ENCODE measurements at regions not wholly inside any gene's neighbourhood (a gene's known extent, or its start where the extent isn't known, plus 50 kb on each side); places are given as distances from the start of the nearest gene placed in this dataset.

DNA sequence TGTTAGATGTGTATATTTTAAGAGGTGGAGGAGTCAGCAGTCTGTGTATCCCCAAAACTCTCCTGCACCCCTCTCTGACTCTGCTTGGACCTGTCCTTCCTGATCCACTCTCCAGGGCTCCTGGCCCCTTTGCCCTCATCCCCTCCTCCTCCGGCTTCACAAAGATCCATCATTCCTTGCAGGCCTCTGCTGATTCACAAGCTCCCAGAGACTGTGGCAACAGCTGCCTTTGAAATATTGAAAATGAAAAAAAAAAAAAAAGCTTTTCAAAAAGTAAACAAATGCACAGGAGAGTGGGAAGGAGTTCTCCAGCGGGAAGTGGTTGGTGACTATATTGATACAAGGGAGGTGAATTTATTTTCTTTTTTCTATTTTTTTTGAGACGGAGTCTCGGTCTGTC is 330.2 kb upstream of the SULF2 start:
- Mint-ChIP-seq H3K9me3 (peaks cover 0 to 6% (median 0%) of the 10 kb centered on the region in 7 donors), H3K4me3 (no peak overlapping the region), H3K27me3 (ENCODE audit: low read depth in 3 of 3) (peaks cover 2 to 15% (median 15%) of the 10 kb centered on the region in 3 donors), H3K27ac (no peak overlapping the region), H3K4me1 (peaks cover 8% of the 10 kb centered on the region), H3K36me3 (no peaks in the 10 kb centered on the region)
- Histone ChIP-seq H3K27ac (ENCODE audit: low read depth in 1 of 2, low read length in 2 of 2) (no peak overlapping the region), H4K20me1 (ENCODE audit: insufficient read depth, low read length) (no peaks in the 10 kb centered on the region), H3K4me2 (replicated peaks; ENCODE audit: extremely low read depth, low read length, poor library complexity, severe bottlenecking) (no peak overlapping the region), H3K4me3 (replicated peaks in 1 of 3; ENCODE audit: low read depth in 2 of 3, low read length in 3 of 3) (no peak overlapping the region), H2AFZ (ENCODE audit: insufficient read depth, low read depth, low read length, poor library complexity, severe bottlenecking) (no peak overlapping the region), H3K9me3 (replicated peaks in 1 of 2; ENCODE audit: control insufficient read depth in 1 of 2, insufficient read depth in 1 of 2, low read length in 2 of 2) (no peaks in the 10 kb centered on the region), H3K79me2 (ENCODE audit: insufficient read depth, low read length) (no peaks in the 10 kb centered on the region), H3K9ac (ENCODE audit: insufficient read depth, low read length, poor library complexity, severe bottlenecking) (no peak overlapping the region), H3K36me3 (replicated peaks in 1 of 2; ENCODE audit: control insufficient read depth in 1 of 2, insufficient read depth in 2 of 2, low read length in 2 of 2) (no peaks in the 10 kb centered on the region), H3K4me1 (ENCODE audit: control insufficient read depth in 1 of 2, insufficient read depth in 2 of 2, low read length in 2 of 2) (peaks cover 0 to 4% of the 10 kb centered on the region in 2 donors), H3K27me3 (ENCODE audit: control insufficient read depth in 2 of 2, insufficient read depth in 2 of 2, low read length in 2 of 2) (peaks cover 2 to 3% of the 10 kb centered on the region in 2 donors)
- WGBS (ENCODE audit: insufficient coverage), result no CpG with 5 or more reads among the region's 4 CpGs
- TF ChIP-seq, protein P1, sequence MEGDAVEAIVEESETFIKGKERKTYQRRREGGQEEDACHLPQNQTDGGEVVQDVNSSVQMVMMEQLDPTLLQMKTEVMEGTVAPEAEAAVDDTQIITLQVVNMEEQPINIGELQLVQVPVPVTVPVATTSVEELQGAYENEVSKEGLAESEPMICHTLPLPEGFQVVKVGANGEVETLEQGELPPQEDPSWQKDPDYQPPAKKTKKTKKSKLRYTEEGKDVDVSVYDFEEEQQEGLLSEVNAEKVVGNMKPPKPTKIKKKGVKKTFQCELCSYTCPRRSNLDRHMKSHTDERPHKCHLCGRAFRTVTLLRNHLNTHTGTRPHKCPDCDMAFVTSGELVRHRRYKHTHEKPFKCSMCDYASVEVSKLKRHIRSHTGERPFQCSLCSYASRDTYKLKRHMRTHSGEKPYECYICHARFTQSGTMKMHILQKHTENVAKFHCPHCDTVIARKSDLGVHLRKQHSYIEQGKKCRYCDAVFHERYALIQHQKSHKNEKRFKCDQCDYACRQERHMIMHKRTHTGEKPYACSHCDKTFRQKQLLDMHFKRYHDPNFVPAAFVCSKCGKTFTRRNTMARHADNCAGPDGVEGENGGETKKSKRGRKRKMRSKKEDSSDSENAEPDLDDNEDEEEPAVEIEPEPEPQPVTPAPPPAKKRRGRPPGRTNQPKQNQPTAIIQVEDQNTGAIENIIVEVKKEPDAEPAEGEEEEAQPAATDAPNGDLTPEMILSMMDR (IDR thresholded peaks at IDR 0.05), result no peak
- intact Hi-C loops (cut with micrococcal nuclease), result no loop called here
- DNase-seq, result no peak

GRCh38 chr20:48107560-48107959 is 322.3 kb upstream of the SULF2 start:
- Histone ChIP-seq H3K27ac (ENCODE audit: low read depth in 1 of 2, low read length in 2 of 2) (no peak overlapping the region), H3K4me2 (replicated peaks; ENCODE audit: extremely low read depth, low read length, poor library complexity, severe bottlenecking) (no peak overlapping the region), H3K27me3 (ENCODE audit: control insufficient read depth in 2 of 2, insufficient read depth in 2 of 2, low read length in 2 of 2) (peaks cover 2 to 3% of the 10 kb centered on the region in 2 donors), H3K4me1 (ENCODE audit: control insufficient read depth in 1 of 2, insufficient read depth in 2 of 2, low read length in 2 of 2) (no peaks in the 10 kb centered on the region), H4K20me1 (ENCODE audit: insufficient read depth, low read length) (no peaks in the 10 kb centered on the region), H3K36me3 (replicated peaks in 1 of 2; ENCODE audit: control insufficient read depth in 1 of 2, insufficient read depth in 2 of 2, low read length in 2 of 2) (no peaks in the 10 kb centered on the region), H3K4me3 (replicated peaks in 1 of 3; ENCODE audit: low read depth in 2 of 3, low read length in 3 of 3) (no peak overlapping the region), H3K9ac (ENCODE audit: insufficient read depth, low read length, poor library complexity, severe bottlenecking) (no peak overlapping the region), H3K9me3 (replicated peaks in 1 of 2; ENCODE audit: control insufficient read depth in 1 of 2, insufficient read depth in 1 of 2, low read length in 2 of 2) (no peaks in the 10 kb centered on the region), H2AFZ (ENCODE audit: insufficient read depth, low read depth, low read length, poor library complexity, severe bottlenecking) (no peak overlapping the region), H3K79me2 (ENCODE audit: insufficient read depth, low read length) (no peaks in the 10 kb centered on the region)
- intact Hi-C loops (cut with micrococcal nuclease), result no loop called here
- Mint-ChIP-seq H3K36me3 (no peaks in the 10 kb centered on the region), H3K27ac (no peak overlapping the region), H3K4me3 (no peak overlapping the region), H3K9me3 (peaks cover 0 to 4% (median 0%) of the 10 kb centered on the region in 7 donors), H3K27me3 (ENCODE audit: low read depth in 3 of 3) (peaks cover 5 to 13% (median 13%) of the 10 kb centered on the region in 3 donors), H3K4me1 (no peaks in the 10 kb centered on the region)
- DNase-seq, result no peak
- 90% methylated on average over 4 of the region's 9 CpGs for WGBS (ENCODE audit: insufficient coverage)
- TF ChIP-seq, protein P1 (IDR thresholded peaks at IDR 0.05), result no peak

Measured in CD14-positive monocyte (primary cell).